Neural cell (in vitro differentiated cells): ENCODE measurements at regions not wholly inside any gene's neighbourhood (a gene's known extent, or its start where the extent isn't known, plus 50 kb on each side); places are given as distances from the start of the nearest gene placed in this dataset.
"Not testable (repeated sequence)": the region's sequence is repeated elsewhere in the genome, so short reads cannot be mapped to it uniquely, and the experiment has no call there.

Source experiments
- EZH2 ChIP-seq: fragments of 200-600, 300-800 bp; shearing (Covaris generic), sonication (generic); IDR thresholded peaks from 2 replicates; pipeline ENCODE4 v1.6.1; 2014; ENCODE audit warnings: antibody characterized with exemption, low read length, borderline replicate concordance, mild to moderate bottlenecking; ENCODE audit not compliant: insufficient read depth, poor library complexity, severe bottlenecking
- POLR2AphosphoS5 ChIP-seq: IDR thresholded peaks from 2 replicates; pipeline ENCODE4 v1.6.1; 2012
- RAD21 ChIP-seq: fragments of 450-650 bp; conservative IDR thresholded peaks from 2 replicates; pipeline ENCODE4 v1.6.1; 2014; ENCODE audit warnings: antibody characterized with exemption, mild to moderate bottlenecking, moderate library complexity
- SMC3 ChIP-seq: fragments of 450-650 bp; conservative IDR thresholded peaks from 2 replicates; pipeline ENCODE4 v1.6.1; 2014; ENCODE audit warnings: antibody characterized with exemption, mild to moderate bottlenecking, moderate library complexity; ENCODE audit not compliant: poor library complexity

DNA sequence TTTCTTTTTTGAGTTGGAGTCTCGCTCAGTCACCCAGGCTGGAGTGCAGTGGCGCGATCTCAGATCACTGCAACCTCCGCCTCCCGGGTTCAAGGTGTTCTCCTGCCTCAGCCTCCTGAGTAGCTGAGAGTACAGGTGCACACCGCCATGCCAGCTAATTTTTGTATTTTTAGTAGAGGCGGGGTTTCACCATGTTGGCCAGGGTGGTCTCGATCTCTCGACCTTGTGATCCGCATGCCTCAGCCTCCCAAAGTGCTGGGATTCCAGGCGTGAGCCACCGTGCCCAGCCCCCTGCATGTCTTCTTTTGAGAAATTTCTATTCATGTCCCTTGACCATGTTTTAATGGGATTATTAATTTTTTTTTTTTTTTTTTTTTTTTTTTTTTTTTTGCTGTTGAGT is 430.5 kb upstream of the DDX18 start:
- TF ChIP-seq RAD21, EZH2, POLR2AphosphoS5, SMC3: not testable (repeated sequence)
